ENCODE measurements at regions not wholly inside any gene's neighbourhood (a gene's known extent, or its start where the extent isn't known, plus 50 kb on each side); places are given as distances from the start of the nearest gene placed in this dataset.

DNA sequence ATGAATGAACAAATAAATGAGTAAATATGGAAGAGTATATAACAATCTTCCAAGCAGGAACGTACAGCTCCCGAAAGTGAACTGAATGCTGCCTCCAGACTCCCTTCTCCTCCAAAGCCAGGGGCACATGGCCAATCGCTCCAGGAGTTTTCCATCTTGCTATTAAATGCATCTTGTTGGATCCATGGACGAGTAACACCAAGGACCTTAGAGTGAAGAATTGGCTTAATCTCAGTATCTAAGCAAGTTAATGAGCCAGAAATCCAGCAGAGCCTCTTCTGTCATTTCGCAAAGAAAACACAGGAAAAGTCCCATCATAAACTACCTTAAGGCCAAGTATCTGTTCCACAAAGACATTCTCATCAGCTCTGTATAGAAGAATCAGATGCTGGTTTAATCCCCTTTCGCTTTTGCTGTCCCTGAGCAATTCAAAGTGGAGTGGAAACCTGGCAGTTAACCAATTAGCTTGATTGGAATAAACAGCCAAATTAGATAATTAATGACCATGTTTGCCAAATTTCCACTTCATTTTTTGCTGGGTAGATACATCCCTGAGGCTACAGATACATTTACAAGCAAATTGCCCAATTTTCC lies 116.0 kb downstream of the MIS18A start:
- no peak overlapping the region for H3K9ac ChIP-seq (ENCODE audit: low read length in 3 of 3)
- DNase-seq, result no peak
- H3K9me3 ChIP-seq (ENCODE audit: control insufficient read depth in 2 of 3, insufficient read depth in 1 of 3, low read length in 3 of 3), result peaks cover 0 to 3% (median 0%) of the 10 kb centered on the region in 3 donors
- H3K36me3 ChIP-seq (ENCODE audit: control insufficient read depth in 2 of 3, insufficient read depth in 3 of 3, low read length in 3 of 3), result no peaks in the 10 kb centered on the region
- no peaks in the 10 kb centered on the region for H3K27me3 ChIP-seq (ENCODE audit: control insufficient read depth, insufficient read depth, low read length)
- intact Hi-C loops (cut with DNase I), result no loop called here
- H3K4me1 ChIP-seq (ENCODE audit: control insufficient read depth in 2 of 3, insufficient read depth in 2 of 3, low read depth in 1 of 3, low read length in 3 of 3), result no peaks in the 10 kb centered on the region
- FAIRE-seq, result no peak
- TF ChIP-seq, protein P1, sequence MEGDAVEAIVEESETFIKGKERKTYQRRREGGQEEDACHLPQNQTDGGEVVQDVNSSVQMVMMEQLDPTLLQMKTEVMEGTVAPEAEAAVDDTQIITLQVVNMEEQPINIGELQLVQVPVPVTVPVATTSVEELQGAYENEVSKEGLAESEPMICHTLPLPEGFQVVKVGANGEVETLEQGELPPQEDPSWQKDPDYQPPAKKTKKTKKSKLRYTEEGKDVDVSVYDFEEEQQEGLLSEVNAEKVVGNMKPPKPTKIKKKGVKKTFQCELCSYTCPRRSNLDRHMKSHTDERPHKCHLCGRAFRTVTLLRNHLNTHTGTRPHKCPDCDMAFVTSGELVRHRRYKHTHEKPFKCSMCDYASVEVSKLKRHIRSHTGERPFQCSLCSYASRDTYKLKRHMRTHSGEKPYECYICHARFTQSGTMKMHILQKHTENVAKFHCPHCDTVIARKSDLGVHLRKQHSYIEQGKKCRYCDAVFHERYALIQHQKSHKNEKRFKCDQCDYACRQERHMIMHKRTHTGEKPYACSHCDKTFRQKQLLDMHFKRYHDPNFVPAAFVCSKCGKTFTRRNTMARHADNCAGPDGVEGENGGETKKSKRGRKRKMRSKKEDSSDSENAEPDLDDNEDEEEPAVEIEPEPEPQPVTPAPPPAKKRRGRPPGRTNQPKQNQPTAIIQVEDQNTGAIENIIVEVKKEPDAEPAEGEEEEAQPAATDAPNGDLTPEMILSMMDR (IDR thresholded peaks at IDR 0.05; ENCODE audit: borderline replicate concordance, extremely low read depth, insufficient read depth), result no peak
- no peak overlapping the region for H3K27ac ChIP-seq (ENCODE audit: low read depth in 2 of 2, low read length in 2 of 2)
- no peak overlapping the region for H3K4me3 ChIP-seq (ENCODE audit: low read length in 3 of 3)

DNA sequence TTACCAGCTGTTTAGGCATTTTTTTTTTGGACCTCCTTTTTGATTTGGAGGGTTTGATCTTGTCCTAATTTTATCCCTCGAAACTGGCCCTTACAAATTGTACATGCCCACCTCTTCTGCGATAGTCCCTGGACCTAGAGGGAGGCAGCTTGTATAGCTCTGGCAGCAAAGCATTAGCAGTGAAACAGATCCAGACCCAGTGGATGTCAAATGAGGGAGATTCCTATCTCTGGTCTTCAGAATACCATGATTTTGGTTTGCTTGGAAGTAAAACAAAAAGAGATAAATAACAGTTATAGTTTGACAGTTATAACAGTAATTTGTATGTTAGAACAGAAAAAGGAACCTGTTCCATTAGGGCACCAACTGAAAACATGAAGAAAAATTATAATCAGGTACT lies 123.6 kb downstream of the MIS18A start:
- TF ChIP-seq, protein P1 (IDR thresholded peaks at IDR 0.05; ENCODE audit: borderline replicate concordance, extremely low read depth, insufficient read depth), result no peak
- no peak for DNase-seq
- H3K4me3 ChIP-seq (ENCODE audit: low read length in 3 of 3), result no peak overlapping the region
- no peak for FAIRE-seq
- no peaks in the 10 kb centered on the region for H3K9me3 ChIP-seq (ENCODE audit: control insufficient read depth in 2 of 3, insufficient read depth in 1 of 3, low read length in 3 of 3)
- intact Hi-C loops (cut with DNase I), result no loop called here
- H3K4me1 ChIP-seq (ENCODE audit: control insufficient read depth in 2 of 3, insufficient read depth in 2 of 3, low read depth in 1 of 3, low read length in 3 of 3), result no peaks in the 10 kb centered on the region
- H3K27ac ChIP-seq (ENCODE audit: low read depth in 2 of 2, low read length in 2 of 2), result no peak overlapping the region
- H3K36me3 ChIP-seq (ENCODE audit: control insufficient read depth in 2 of 3, insufficient read depth in 3 of 3, low read length in 3 of 3), result no peaks in the 10 kb centered on the region
- H3K9ac ChIP-seq (ENCODE audit: low read length in 3 of 3), result no peak overlapping the region
- H3K27me3 ChIP-seq (ENCODE audit: control insufficient read depth, insufficient read depth, low read length), result no peaks in the 10 kb centered on the region

DNA sequence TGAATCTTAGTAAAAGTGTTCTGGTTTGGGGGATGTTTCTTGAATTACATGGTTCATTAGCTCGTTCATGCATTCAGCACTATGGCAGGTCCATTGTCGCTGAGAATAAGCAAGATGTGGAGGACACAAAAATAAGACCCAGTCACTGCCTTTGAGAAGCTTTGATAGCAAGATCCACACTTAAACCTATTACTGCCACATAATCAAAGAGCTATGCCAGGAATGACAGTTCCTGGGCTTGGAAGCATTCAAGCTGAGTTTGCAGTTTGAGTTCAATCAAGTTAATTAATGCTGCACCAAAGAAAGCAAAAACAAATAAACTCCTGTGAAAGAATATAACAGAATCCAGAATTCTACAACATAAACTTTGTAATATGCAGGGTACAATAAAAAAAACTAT lies 131.8 kb downstream of the MIS18A start:
- FAIRE-seq (no peak), DNase-seq (no peak)
- intact Hi-C loops (cut with DNase I), result no loop called here

More for the DNA sequence above, 131.8 kb downstream of the MIS18A start:
- Histone ChIP-seq H3K4me3 (ENCODE audit: low read length in 3 of 3) (no peak overlapping the region), H3K36me3 (ENCODE audit: control insufficient read depth in 2 of 3, insufficient read depth in 3 of 3, low read length in 3 of 3) (no peaks in the 10 kb centered on the region), H3K27me3 (ENCODE audit: control insufficient read depth, insufficient read depth, low read length) (no peaks in the 10 kb centered on the region), H3K9me3 (ENCODE audit: control insufficient read depth in 2 of 3, insufficient read depth in 1 of 3, low read length in 3 of 3) (no peaks in the 10 kb centered on the region), H3K4me1 (ENCODE audit: control insufficient read depth in 2 of 3, insufficient read depth in 2 of 3, low read depth in 1 of 3, low read length in 3 of 3) (peaks cover 0 to 8% (median 0%) of the 10 kb centered on the region in 3 donors), H3K27ac (ENCODE audit: low read depth in 2 of 2, low read length in 2 of 2) (no peak overlapping the region), H3K9ac (ENCODE audit: low read length in 3 of 3) (no peak overlapping the region)
- TF ChIP-seq, protein P1 (IDR thresholded peaks at IDR 0.05; ENCODE audit: borderline replicate concordance, extremely low read depth, insufficient read depth), result no peak

Measured in kidney (tissue), 13 donors.